Activated CD4-positive, CD25-positive, alpha-beta regulatory T cell treated with anti-CD3 and anti-CD28 coated beads, Interleukin-2, amount 50 U/mL, for 24 hours (primary cell): ENCODE measurements at regions not wholly inside any gene's neighbourhood (a gene's known extent, or its start where the extent isn't known, plus 50 kb on each side); places are given as distances from the start of the nearest gene placed in this dataset.
"Not testable (repeated sequence)": the region's sequence is repeated elsewhere in the genome, so short reads cannot be mapped to it uniquely, and the experiment has no call there.

Experiments
- ATAC-seq, 2 donors: fragments of 150-1000 bp; cut with Tn5 transposase; one replicate each; pipeline ENCODE4 v1.10.0; 2021; ENCODE audit warnings: mild to moderate bottlenecking in 1 of 2, moderate library complexity in 1 of 2

- ATAC-seq, result no peak
Measured at GRCh38 chr5:152529440-152529839, 124.4 kb upstream of the NMUR2 start.

- ATAC-seq, result no peak
Measured at GRCh38 chr5:152532714-152533113, 127.6 kb upstream of the NMUR2 start.

GRCh38 chr5:152534641-152535040 is 129.6 kb upstream of the NMUR2 start:
- ATAC-seq, result no peak

- ATAC-seq, result no peak
Measured at GRCh38 chr5:152542741-152543140, 137.7 kb upstream of the NMUR2 start.

- ATAC-seq, result no peak
Measured at GRCh38 chr5:152546493-152546892, 141.4 kb upstream of the NMUR2 start.

GRCh38 chr5:152547202-152547601 is 142.1 kb upstream of the NMUR2 start:
- no peak for ATAC-seq

- no peak for ATAC-seq
Measured at GRCh38 chr5:152549709-152550108, 144.6 kb upstream of the NMUR2 start.

GRCh38 chr5:152551061-152551460 is 146.0 kb upstream of the NMUR2 start:
- no peak for ATAC-seq

- no peak for ATAC-seq
Measured at GRCh38 chr5:152556784-152557183, 151.7 kb upstream of the NMUR2 start.

- no peak for ATAC-seq
Measured at GRCh38 chr5:152560512-152561137, 155.5 kb upstream of the NMUR2 start.

GRCh38 chr5:152568016-152568415 is 162.9 kb upstream of the NMUR2 start:
- ATAC-seq, result no peak

- ATAC-seq, result no peak
Measured at GRCh38 chr5:152572812-152573211, 167.7 kb upstream of the NMUR2 start.

- no peak for ATAC-seq
Measured at GRCh38 chr5:152584103-152584502, 179.0 kb upstream of the NMUR2 start.

GRCh38 chr5:152592416-152592815 is 187.3 kb upstream of the NMUR2 start:
- ATAC-seq, result no peak

GRCh38 chr5:152593388-152593787 is 188.3 kb upstream of the NMUR2 start:
- no peak for ATAC-seq

GRCh38 chr5:152595405-152595804 is 190.3 kb upstream of the NMUR2 start:
- ATAC-seq, result no peak

- ATAC-seq, result no peak
Measured at GRCh38 chr5:152599096-152599495, 194.0 kb upstream of the NMUR2 start.

GRCh38 chr5:152601806-152602732 is 197.0 kb upstream of the NMUR2 start:
- ATAC-seq, result no peak

- not testable (repeated sequence) for ATAC-seq
Measured at GRCh38 chr5:152606050-152606449, 201.0 kb upstream of the NMUR2 start.

- ATAC-seq, result no peak
Measured at GRCh38 chr5:152606776-152607364, 201.8 kb upstream of the NMUR2 start.

- ATAC-seq, result no peak
Measured at GRCh38 chr5:152607401-152608160, 202.5 kb upstream of the NMUR2 start.

- no peak for ATAC-seq
Measured at GRCh38 chr5:152608458-152608857, 203.4 kb upstream of the NMUR2 start.

- ATAC-seq, result no peak
Measured at GRCh38 chr5:152619756-152620155, 214.7 kb upstream of the NMUR2 start.
